NOMO-1 treated with dmso at 0.1 percent for 144 hours (cell line): ENCODE measurements at regions not wholly inside any gene's neighbourhood (a gene's known extent, or its start where the extent isn't known, plus 50 kb on each side); places are given as distances from the start of the nearest gene placed in this dataset.
"Not testable (repeated sequence)": the region's sequence is repeated elsewhere in the genome, so short reads cannot be mapped to it uniquely, and the experiment has no call there.

Experiments
- DNase-seq: peaks from one replicate; lab custom pipeline; 2025; ENCODE audit not compliant: unreplicated experiment; lab: John Stamatoyannopoulos, UW

DNA sequence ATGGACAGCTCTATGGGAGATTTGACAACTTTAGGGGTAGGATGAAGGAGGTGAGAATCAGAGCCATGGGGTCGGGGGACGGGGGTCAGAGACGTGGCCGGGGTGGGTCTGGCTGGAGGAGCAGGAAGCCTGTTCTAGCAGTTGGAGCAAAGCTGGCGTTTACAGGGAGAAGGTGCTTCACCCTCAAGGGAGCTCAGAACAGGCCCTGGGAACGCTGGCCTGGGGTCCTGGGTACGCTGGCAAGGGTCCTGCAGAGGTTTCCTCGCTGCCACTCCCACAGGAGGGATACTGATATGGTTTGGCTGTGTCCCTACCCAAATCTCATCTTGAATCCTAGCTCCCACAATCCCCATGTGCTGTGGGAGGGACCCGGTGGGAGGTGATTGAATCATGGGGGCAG lies 205.0 kb upstream of the ARL4C start:
- no peak for DNase-seq

DNA sequence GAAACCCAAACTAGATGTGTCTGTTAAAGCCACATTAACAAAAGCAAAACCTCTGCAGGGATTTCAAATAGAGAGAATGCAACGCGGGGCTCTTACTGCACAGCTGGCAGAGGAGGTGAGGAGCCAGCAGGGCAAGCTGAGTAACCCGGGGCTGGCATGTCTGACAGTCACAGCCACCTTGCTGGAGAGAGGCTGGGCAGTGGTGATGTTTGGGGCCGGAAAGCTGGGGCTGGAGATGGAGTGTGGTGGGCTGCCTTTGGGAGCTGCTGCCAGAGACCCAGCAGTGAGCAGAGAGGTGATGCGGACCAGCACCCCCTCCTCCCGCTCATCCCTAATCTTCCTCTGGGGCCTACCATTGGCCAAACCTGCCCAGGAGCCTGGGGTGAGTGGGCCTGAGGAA lies 204.5 kb upstream of the ARL4C start:
- DNase-seq, result no peak

DNA sequence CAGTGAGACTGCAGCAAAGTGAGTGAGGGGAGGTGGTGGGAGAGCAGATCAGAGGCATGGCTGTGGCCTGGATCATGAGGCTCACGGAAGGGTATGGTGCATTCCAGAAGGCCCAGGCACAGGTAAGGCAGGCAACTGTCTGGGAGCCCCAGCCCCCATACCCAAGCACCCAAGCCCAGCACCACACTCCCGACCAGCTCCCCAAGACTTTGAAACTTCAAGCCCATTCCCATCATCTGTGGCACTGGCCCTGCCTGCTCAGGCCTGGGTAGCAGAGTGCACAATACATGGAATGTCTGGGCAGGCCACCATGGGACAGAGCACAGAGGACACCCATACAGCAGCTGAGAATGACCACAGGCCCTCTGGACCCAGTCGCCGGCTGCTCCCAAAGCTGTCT lies 202.6 kb upstream of the ARL4C start:
- no peak for DNase-seq

DNA sequence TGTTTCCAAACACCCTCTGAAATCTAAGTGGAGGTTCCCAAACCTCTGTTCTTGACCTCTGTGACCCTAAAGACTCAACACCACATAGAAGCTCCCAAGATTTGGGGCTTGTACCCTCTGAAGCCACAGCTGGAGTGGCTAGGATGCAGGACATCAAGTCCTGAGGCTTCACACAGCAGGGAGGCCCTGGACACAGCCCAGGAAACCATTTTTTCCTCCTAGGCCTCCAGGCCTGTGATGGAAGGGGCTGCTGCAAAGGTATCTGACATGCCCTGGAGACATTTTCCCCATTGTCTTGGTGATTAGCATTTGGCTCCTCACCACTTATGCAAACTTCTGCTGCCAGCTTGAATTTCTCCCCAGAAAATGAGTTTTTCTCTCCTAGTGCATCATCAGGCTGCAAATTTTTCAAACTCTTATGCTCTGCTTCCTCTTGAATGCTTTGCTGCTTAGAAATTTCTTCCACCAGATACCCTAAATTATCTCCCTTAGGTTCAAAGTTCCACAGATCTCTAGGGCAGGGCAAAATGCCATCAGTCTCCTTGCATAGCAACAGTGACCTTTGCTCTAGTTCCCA lies 200.5 kb upstream of the ARL4C start:
- not testable (repeated sequence) for DNase-seq

DNA sequence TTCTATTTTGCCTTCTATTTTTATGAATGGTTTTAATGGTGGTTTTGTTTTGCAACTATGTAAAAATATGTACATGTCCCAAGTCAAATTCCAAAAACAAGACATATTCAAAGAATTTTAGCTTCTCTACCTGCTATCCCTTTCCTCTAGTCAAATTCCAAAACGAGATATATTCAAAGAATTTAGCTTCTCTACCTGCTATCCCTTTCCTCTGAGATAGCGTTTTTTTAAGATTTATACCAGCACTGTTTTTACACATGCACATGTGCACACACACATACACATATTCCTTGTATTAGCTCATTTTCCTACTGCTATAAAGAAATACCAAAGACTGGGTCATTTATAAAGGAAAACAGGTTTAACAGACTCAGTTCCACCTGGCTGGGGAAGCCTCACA lies 199.1 kb upstream of the ARL4C start:
- no peak for DNase-seq

DNA sequence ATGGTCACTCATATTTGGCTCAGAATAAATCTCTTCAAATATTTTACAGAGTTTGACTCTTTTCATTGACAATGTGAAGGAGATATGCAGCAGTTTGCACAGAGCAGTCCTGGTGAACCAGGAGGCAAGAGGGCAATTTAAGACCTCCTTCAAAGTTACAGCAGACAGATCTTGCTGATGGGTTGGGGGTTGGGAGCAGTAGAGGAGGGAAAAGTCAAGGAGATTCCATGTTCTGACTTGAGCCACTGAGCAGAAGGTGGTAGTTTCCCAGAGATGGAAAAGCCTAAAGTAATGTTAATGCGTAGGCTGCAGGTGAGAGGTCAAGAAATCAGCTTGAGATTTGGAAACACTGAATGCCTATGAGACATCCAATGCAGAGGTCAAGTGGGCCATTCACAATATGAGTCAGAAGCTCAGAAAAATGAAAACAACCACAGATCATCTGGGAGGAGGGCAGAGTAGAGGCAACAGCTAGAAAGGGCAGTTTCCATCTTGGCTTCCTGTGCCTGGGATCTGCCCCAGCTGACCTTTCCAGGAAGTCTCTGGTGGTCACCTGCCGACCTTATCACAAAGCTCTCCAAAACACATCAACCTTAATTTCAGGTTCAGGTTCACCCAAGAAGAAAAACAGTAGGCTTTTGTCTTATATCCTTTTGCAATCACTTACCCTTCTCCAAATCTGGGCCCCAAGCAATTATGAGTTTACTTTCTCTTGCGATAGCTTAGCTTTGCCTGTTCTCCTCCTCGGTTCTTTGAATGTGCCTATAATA lies 197.5 kb upstream of the ARL4C start:
- no peak for DNase-seq

DNA sequence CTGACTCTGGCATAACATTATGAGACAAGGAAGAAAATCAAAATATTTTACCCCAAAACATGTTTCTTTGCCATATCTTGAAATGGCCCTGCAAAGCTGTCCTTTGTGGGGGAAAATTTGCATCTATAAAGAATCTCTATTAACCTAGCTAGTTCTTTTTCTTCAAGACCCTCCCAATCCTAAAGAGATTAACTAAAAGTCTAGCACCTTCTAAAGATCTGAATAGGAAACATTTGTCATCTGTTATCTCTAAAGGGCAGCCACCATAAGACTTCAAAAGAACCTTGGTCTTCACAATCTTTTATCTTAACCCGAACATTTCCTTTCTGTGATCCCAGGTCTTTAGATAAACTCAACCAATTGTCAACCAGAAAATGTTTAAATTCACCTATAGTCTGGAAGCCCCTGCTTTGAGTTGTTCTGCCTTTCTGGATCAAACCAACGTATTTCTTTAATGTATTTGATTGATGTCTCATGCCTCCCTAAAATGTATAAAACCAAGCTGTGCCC lies 196.9 kb upstream of the ARL4C start:
- DNase-seq, result not testable (repeated sequence)

DNA sequence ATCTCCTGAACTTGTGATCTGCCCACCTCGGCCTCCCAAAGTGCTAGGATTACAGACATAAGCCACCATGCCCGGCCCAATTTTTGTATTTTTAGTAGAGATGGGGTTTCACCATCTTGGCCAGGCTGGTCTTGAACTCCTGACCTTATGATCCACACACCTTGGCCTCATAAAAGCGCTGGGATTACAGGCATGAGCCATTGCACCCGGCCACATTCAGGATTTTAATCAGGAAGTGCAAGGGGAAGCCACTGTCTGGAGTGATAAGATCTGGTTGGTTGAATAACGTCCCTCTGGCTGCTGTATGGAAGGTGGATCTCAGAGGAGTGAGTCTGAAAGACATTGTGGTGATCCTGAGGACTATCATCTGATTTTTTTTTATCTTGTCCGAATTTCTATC lies 196.3 kb upstream of the ARL4C start:
- not testable (repeated sequence) for DNase-seq

DNA sequence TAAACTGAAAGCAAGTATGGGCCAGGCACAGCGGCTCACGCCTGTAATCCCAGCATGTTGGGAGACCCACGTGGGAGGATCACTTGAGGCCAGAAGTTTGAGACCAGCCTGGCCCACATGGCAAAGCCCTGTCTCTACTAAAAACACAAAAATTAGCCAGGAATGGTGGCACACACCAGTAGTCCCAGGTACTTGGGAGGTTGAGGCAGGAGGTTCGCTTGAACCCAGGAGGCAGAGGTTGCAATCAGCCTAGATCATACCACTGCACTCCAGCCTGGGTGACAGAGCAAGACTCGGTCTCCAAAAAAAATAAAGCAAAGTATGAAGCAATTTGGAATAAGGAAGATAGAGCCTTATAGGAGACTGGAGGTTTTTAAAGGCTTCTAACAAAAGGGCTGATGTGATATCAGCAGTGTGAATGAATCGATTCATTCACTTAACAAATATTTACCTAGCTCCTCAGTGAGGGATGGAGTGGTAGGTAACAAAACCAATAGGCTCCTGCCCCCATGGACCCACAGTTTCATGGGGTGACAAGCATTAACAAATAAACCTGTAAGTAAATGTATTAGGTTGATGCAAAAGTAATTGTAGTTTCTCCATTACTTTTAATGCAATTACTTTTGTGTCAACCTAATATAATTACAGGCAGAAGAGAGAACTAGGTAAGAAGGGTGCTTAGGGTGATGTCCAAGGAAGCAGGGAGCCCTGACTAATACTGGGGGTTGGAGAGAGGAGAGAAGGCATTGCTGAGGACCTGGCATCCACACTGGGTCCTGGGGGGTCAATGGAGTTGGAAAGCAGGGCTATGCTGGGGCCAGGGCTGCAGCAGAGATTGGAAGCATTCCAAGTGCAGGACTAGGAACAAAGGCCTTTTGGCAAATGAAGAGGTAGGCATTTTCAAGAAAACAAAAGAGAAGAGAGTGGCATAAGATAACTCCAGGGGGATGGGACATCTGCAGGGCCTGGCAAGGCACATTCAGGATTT lies 195.4 kb upstream of the ARL4C start:
- DNase-seq, result no peak

DNA sequence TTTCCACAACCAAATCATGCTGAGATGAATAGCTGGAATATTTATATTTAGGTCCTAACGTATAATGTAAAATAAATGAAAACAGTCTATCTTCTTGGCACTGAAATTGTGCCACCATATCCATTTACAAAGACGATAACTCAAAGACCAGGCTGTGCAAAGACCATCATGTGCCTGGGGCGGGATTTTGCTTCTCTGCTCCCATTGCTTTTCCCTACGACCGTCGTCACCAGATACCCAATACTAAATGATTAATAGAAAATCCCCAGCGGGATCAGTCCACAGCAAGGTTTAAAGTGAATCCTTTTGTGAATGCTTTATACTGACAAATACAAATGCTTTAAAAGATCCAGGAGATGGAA lies 194.3 kb upstream of the ARL4C start:
- DNase-seq, result no peak

DNA sequence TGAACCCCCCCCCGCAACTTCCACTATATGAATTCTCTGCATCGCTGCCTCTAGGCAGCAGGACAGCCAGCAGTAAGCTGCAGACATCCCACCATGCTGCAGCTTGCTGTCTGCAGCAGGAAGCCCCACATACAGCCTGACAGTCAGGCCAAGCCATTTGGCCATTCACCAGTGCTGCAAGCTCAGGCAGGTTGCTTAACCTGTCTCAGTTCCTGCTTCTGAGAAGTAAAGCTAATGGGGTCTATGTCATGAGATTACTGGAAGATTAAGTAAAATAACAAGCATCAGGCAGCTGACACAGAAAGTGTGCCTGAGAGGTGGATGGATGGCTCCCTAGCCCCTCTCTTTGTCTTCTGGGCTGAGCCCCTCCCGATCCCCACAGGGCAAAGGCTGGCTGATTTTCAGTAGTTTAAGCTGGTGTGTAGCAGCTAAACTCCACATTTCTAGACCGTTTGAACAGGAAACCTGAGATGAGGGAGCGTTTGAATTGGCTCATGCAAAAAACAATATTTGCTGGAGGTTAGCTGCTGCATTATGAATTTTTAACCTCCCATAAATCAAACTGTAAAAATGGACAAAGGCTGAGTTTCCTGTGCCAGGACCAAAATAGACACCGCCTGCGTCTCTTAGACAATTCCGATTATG lies 193.8 kb upstream of the ARL4C start:
- DNase-seq, result peak; percentile 69

DNA sequence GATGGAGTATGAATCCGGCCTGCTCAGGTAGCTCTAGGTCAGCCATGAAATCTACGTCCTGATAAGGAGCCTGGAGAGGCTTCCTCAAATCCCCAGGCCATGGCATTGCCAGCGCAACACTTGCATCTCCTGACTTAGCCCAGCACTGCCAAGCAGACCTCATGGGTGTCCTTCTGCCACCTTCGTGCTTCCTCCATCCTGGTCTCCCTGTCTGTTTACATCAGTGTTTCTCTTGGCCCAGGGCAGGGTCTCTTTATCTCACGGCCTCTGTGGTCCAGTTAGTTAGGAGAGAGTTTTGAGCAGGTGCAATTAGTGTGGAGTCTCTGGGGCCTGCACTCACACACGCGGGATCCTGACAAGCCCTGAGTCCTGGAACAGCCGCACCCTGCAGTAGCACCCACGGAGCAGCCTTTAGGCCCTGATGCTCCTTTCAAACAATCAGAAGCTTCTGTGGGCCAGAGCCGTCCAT lies 193.1 kb upstream of the ARL4C start:
- no peak for DNase-seq

DNA sequence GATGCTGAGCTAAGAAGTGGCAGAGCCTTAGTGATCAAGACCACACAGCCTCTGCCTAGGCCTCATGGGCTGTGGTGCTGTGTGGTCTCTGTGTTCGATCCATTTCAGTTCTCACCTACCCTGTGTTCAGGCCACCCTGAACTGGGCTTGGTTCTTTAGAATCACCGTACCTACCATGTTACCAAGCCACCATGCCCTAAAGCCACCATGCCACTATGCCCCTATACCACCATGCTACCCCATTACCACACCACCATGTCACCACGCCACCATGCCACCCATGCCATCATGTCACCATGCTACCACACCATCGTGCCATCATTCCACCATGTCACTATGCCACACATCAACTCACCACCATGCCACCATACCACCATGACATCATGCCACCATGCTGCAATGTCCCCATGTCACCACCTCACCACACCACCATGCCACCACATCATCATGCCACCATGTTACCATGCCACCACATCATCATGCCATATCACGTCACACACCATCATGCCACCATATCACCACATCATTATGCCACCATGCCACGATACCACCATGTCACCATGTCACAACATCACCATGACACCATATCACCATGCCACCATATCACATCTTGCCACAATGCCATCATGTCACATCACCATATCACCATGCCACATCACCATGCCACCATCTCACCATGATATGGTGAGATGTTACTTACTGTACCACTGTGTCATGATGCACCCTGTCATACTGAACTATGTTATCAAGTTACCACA lies 191.0 kb upstream of the ARL4C start:
- DNase-seq, result no peak

DNA sequence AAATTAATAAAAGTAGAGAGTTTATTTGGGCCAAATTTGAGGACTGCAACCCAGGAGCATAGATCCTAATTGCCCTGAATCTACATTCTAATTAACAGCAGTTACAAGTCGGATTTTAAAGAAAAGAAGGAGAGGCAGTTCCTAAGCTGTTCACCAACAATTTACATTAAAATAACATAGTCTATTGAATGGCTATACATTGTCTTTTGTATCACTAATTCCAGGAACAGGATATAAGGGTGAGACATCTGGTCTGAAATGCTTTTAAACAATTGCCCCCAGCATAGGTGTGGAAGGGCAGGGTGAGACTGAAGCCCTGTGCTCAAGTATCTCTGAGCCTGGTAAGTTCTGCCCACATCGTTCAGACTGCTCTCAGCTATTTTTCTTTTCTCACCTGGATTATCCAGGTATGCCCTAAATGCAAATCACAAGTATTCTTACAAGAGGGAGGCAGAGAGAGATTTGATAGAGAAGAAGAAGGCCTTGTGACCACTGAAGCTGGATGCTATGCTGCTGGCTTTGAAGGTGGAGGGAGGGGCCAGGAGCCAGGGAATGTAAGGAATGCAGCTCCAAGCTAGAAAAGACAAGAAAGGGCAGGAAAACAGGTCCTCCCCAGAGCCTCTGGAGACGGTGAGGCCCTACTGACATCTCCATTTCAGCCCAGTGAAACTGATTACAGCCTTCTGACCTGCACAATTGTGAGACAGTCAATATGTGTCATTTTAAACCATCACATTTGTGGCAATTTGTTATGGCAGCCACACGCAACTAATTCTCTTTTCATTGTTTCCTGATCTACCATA lies 189.4 kb upstream of the ARL4C start:
- DNase-seq, result no peak

DNA sequence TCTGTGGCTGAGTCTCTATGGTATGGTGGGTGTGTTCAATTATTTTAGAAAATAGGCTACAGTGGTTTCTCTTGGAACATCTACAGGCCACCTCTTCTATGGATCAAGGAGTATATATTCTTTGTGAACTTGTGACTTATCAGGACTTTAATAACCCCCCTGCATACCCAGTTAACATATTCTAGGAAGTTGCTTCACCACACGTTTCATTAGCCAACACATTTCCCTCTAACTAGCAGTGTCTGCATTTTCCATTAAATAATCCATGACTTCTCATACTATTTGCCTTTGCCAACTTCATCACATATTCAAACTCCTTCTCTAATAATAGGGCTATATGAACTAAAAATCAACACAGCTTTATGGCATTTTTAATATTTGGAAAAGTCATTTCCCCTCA lies 187.6 kb upstream of the ARL4C start:
- no peak for DNase-seq

DNA sequence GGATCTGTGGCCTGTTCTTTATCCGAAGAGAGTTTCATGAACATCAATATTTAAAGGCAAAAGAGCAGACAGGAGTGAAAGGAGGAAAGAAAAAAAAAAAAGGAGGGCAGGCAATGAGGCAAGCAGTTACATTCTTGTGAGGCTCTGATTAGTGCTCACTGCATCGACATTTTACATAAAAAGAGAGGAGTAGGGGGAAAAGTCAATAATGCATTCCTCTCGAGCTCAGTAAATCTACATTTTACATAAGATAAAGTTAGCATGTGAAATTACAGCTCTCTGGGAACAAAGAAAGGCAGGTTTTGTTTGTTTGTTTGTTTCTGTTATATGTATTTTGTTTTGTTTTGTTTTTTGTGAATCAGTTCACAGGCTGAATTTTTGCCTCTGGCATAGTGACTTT lies 187.1 kb upstream of the ARL4C start:
- no peak for DNase-seq

DNA sequence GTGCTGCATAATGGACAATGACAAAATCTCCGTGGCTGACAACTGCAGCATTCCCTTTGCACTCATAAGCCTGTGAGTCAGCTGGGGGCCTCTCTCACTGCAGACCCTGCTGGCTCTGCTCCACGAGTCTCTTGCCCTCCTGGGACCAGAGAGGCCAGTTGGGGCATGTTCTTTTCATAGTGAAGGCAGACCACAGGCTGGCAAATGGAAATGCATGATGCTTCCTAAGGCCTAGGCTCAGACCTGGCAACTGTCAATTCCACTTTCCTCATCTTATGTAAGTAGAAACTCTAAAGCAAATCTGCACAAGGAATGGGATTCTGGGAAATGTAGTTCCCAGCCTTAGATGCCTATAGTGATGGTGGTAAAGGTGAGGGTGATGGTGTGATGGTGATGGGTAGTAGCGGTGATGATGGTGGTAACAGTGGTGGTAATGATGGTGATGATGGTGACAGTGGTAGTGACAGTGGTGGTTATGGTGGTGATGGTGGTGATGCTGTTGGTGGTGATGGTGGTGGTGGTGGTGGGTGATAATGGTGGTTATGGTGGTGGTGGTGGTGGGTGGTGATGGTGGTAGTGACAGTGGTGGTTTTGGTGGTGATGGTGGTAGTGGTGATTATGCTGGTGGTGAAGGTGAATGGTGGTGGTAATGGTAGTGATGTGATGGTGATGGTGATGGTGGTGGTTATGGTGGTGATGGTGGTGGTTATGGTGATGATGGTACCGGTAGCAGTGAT lies 185.8 kb upstream of the ARL4C start:
- no peak for DNase-seq

DNA sequence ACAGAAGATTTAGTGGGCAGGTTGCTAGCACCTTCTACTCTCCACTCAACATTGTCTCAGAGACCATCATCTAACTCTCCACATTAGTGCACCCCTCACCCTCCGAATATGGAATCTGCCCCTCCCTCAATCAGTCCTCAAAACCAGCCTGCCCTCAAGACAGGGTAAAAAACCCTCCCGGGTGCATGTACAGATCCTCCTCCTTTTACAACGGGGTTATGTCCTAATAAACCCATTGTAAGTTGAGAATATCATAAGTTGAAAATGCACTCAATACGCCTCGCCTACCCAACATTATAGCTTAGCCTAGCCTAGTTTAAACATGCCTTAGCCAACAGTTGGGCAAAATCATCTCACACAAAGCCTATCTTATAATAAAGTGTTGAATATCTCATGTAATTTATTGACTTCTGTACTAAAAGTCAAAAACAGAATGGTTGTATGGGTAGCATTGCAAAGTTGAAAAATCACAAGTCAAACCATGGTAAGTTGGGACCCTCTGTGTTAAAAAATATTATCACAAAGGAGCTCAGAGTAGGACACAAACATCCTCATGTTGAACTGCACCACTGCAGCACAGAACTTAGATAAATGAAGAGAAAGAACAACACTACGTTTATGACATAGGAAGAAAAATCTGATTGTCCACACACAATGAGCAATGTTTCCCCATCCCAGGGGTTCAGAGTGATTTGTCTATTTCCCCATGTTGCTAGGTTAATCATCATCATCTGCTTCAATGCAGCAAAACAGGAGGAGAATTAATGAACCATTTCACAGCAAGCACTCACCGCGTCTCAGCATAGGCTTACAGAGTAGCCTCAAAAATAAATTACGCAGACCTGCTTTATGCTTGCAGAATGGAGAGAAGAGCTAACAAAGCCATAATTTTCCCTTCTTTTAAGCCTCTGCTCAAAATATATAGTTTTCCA lies 184.1 kb upstream of the ARL4C start:
- DNase-seq, result no peak
